ELR (cell line): ENCODE measurements at regions not wholly inside any gene's neighbourhood (a gene's known extent, or its start where the extent isn't known, plus 50 kb on each side); places are given as distances from the start of the nearest gene placed in this dataset.

ENCODE experiments used
- DNase-seq: peaks from one replicate; pipeline ENCODE4 v3.0.0-alpha.2; 2015; ENCODE audit warnings: low read depth

GRCh38 chr20:39825950-39826349, 863.1 kb downstream of the MAFB start:
- DNase-seq, result peak; percentile 74

- DNase-seq, result no peak
Measured at GRCh38 chr20:39825524-39825923, 863.4 kb downstream of the DHX35 start.

DNA sequence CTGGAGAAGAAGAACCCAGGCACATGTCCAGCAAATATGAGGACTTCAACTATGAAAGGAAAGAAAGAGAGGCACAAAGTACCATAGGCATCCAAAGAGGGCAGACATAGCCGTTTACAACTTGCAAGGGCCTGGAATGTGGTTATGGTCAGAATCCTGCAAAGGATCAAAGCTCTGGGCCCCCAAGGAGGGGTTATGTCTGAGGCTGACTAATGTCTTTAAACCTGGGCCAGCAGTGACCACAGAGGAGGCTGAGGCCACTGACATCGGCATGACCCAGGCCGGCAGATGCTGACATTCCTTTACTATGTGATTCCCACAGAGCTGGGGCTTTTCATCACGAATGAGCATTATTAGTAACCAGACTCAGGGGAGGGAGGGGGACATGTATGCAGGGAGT, 861.1 kb downstream of the DHX35 start:
- peak; percentile 89 for DNase-seq

DNA sequence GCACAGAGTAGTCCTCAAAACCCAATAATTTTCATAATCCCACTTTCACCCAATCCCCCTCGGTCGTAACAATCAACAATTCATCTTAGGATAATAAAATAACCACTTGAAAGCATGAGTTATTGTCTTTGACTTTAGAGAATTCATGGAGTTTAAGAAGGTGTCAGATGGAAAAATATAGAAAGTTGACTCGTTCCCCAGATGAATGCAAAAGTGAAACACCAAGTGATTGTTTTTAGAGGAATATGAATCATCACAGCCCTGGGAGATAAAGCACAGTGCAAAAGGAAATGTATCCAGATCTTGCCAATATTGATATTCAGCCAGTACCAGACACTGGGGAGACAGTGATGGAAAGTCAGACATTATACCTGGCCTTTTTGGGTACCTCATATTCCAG, 860.5 kb downstream of the DHX35 start:
- peak; percentile 62 for DNase-seq

DNA sequence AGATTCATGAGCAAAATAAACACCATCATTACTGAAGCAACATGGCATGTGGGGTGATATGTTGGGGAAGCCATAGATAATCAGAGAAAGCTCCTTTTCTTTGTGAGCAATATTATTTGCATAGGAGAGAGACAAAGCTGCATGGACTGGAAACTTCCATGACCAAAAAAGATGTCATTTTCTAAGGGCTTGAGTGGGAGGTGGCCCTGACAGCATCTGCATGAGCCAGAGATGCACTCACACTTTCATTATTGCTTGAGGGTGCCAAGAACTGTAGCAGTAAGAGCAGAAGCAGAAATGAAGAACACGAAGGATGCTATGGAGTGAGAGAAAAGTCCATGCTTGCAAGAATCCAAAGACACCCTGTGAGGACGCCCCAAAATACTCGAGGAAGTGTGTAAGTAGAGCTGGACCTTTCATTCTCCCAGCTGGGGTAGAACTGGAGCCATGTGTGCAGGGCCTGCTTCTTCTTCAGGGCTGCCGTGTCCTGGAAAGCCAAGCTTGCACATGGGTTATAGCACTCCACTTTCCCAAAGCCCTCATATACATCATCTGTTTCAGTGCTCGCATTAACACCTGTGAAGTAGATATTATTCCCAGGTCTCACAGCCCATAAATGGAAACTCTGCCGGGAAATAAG, 851.2 kb downstream of the DHX35 start:
- no peak for DNase-seq

- DNase-seq, result no peak
Measured at GRCh38 chr20:39812116-39812515, 850.0 kb downstream of the DHX35 start.

DNA sequence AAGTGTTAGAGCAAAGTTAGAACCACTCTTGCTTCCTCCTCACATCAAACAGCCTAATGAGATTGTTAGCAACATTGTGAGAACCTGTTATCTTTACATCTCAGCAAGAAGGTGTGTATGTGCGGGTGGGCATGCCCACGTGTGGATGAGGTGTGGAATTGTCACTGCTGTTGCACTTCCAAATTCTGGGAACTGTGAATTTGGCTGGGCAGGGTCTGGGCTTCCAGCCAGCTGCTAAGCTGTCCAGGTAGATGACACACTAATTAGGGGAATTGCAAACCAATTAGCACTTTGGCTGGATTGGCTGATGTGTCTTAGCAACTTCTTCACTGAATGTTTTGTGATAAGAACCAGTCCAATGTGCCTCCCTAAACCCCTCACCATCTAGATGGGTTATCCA, 848.2 kb downstream of the DHX35 start:
- DNase-seq, result no peak

GRCh38 chr20:39808613-39809012, 846.5 kb downstream of the DHX35 start:
- DNase-seq, result no peak

- DNase-seq, result peak; percentile 45
Measured at GRCh38 chr20:39800548-39800947, 838.4 kb downstream of the DHX35 start.

GRCh38 chr20:39800111-39800510, 838.0 kb downstream of the DHX35 start:
- DNase-seq, result peak; percentile 52

GRCh38 chr20:39799366-39799965, 837.3 kb downstream of the DHX35 start:
- DNase-seq, result no peak

DNA sequence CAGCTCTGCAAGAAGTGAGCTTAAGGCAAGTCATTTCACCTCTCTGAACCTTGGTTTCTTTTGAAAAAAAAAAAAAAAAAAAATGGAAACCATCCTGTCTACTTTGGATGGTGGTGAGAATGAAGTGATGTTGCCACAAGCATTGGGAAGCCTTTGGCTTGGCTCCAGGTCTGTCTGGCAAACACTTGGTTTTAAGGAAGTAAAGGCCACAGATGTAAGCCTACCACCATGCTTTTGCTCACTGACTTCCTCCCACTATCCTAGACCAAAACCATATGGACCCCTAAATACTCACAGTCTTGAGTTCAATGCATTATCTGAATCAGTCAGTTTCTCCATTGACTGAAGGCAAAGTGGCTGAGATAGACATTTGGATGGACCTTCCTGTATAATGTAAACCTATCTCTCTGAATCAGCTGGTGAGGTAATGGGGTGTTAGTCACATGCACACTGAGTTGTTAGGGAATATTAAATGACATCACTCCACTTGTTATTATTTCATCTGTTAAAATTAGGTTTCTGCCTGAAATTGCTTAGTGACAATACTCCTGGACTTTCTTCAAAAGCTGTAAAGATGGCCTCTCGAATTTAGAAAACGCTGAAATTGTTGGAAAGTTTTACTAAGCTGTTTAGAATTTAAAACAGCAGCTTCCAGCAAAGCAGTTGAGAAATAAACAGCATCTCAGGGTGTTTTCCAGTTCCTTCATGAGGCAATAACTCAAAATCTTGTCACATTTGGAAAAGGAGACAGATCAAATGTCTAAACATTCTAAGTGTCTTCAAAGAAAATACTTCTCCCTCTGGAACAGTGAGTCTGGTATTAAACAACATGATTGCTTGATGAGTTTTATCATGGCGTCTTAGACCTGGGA, 833.5 kb downstream of the DHX35 start:
- peak; percentile 25 for DNase-seq

DNA sequence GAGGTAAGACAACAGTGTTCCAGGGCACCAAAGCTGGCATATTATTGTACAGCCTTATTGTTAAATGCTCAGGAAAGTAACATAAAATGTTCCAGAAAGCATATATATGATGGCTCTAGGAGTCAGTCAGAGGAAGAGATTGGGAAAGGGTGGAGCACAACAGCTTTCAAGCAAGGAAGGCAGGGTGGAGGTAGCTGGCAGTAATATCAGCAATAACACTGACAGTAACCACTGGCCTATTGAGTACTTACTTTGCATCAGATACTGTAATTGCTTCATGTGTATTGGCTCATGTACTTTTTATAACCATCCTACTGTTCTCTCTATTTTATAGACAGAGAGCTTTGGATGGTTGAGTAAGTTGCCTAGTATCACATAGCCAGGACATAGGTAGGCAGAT, 830.2 kb downstream of the DHX35 start:
- DNase-seq, result no peak

DNA sequence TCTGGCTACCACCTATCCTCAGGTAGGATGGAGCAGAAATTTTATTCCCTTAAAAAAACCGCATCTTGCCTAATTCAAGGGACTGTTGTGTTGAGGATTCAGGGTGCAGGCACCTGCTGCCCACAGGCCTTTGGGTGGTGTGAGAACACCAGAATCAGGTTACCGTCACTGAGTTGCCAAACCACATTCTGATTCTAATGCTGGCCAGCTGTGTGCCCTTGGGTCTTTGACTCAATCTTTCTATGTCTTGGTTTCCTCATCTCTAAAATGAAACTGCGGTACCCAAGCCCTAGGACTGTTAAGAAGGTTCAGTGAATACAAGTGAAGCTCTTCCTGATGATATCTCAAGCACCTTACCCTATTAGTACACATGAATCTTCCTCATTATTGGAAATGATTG, 827.3 kb downstream of the DHX35 start:
- no peak for DNase-seq

DNA sequence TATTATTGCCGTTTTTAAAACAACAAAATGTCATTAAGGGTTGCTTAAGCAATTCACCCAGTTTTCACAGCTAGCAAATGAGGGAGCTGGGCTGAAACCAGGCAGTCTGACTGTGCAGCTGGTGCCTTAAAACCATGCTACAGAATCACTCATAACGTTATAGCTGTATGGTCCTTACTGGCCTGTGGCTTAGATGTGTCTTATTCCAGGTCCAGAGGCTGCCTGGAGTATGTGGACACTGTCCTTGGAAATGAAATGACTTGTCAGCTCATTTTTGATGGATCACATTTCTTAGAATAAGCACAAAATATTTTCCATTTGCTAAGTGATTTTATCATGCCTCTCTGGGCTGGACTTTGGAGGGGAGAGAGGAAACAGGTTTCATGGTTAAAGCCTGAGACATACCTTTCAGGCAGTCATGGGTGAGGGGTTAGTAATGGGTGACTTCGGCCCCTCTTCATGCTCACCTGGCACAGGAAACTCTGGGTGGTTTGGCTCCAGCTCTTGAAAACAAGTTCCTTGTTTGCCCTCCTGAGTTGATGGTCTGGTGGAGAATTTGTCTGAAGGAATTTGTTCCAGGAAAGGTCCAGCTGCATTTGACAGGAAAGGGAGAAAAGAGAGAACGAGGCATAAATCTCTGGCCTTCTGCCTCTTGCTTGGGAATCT, 823.2 kb downstream of the DHX35 start:
- no peak for DNase-seq

DNA sequence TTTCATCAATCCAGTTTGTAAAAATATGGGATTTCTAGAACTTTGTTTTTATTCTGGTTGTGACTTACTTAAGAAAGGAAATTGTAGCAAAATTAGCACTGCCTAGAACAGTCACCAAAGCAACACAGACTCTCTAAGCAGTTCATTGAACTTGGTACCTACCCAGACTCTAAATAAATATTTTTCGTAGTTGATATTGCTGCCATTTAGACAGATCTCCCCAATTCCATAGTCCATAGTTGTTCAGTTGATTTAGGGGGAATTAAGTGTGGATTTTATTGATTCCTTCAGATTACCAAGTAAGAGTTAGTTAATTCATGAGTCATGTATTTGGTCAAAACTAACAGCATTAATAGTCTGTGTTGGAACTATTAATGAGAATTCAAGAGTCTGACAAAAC, 822.5 kb downstream of the DHX35 start:
- DNase-seq, result no peak

DNA sequence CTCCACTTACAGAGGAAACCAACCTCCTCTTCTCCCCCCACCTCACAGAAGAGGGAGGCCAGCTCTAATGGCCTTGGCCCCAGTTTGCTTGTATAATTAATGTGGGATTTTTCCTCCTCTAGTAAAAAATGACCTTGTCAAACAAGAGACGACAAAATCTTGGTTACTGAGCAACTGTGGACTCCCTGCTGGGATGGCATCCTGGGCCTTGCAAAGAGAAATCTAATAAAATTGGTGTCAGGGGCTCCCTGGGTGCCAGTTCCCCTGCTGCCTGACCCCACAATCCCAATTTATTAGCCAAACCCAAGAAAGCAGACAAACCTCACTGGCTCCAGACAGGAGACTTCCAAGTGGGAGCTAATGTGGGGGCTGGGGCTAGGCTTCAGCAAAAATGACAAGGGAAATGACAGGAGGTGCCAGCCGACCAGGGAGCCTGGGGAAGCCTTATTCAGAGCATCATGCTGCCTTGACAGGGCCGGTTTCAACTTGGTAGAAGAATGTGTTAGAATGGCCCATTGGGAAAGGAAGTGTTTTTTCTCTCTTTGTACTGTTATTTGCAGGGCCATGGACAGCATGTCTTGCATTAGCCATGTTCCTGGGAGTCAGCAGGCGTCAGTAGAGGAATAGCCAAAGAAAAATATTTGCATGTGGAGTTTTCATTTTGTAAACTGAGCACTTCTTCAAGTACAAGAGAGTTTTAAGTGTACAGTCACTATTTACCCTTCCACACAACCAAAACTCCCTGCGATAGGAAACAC, 816.9 kb downstream of the DHX35 start:
- DNase-seq, result no peak

GRCh38 chr20:39778431-39778830, 816.3 kb downstream of the DHX35 start:
- no peak for DNase-seq

- no peak for DNase-seq
Measured at GRCh38 chr20:39777610-39778009, 815.5 kb downstream of the DHX35 start.

DNA sequence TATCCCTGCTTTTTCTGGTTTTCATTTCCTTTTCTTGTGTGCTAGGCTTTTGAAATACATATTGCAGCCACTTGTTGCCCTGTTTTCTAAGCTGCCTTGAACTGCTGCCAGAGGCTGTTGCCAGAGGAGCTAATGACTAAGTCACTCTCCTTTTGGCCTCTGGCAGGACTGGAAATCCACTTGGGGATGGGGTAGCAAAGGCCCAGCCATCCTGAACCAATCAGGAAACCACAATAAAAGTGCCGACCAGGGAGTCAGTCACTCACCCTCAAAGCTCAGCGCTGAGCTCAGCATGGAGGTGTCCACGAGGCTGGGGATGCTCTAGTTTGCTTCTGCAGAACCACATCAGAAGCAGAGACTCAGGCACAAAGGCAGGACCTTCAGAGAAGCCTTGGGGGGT, 813.0 kb downstream of the DHX35 start:
- DNase-seq, result peak; percentile 32

GRCh38 chr20:39773380-39774000, 811.3 kb downstream of the DHX35 start:
- no peak for DNase-seq
